ENCODE measurements at regions not wholly inside any gene's neighbourhood (a gene's known extent, or its start where the extent isn't known, plus 50 kb on each side); places are given as distances from the start of the nearest gene placed in this dataset.

DNA sequence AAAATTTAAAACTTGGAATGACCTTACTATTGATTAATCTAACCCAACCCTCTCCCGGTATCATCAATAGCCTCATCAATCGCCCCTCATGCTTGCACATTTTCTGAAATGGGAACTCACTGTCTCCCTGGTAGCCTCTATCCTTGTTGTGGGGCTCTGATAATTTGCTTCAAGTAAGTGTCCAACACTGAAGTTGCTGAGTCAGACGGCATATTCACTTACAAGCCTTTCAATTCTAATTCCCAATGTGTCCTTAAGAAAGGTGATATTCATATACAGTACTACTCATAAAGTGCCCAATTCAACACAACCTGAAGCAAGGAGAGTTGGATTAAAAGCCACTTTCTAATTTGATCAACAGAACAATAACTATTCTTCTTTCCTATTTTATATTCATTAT is 1146.1 kb upstream of the TMEM132C start:
- TF ChIP-seq RCOR1 (conservative IDR thresholded peaks at IDR 0.05; ENCODE audit: low read depth, low read length) = no peak
- no peak for TF ChIP-seq EZH2 (IDR thresholded peaks at IDR 0.05; ENCODE audit: borderline replicate concordance, control insufficient read depth, low read depth, low read length)
- no peak for TF ChIP-seq CTCF (IDR thresholded peaks at IDR 0.05 in 2 of 3, conservative IDR thresholded peaks at IDR 0.05 in 1 of 3; ENCODE audit: control insufficient read depth in 2 of 3, extremely low read depth in 1 of 3, insufficient read depth in 1 of 3, low read depth in 3 of 3, low read length in 3 of 3)
- TF ChIP-seq ASH2L (IDR thresholded peaks at IDR 0.05; ENCODE audit: borderline replicate concordance, low read depth) = no peak
- TF ChIP-seq ZBTB11 (CRISPR knock-in tag; IDR thresholded peaks at IDR 0.05) = no peak
- TF ChIP-seq POLR2A (IDR thresholded peaks at IDR 0.05; ENCODE audit: low read depth, low read length) = no peak
